ENCODE measurements at regions not wholly inside any gene's neighbourhood (a gene's known extent, or its start where the extent isn't known, plus 50 kb on each side); places are given as distances from the start of the nearest gene placed in this dataset.

GRCh38 chr14:53358166-53358565, 205.0 kb upstream of the DDHD1 start:
- no peak for DNase-seq (ENCODE audit: low read depth in 2 of 2)

DNA sequence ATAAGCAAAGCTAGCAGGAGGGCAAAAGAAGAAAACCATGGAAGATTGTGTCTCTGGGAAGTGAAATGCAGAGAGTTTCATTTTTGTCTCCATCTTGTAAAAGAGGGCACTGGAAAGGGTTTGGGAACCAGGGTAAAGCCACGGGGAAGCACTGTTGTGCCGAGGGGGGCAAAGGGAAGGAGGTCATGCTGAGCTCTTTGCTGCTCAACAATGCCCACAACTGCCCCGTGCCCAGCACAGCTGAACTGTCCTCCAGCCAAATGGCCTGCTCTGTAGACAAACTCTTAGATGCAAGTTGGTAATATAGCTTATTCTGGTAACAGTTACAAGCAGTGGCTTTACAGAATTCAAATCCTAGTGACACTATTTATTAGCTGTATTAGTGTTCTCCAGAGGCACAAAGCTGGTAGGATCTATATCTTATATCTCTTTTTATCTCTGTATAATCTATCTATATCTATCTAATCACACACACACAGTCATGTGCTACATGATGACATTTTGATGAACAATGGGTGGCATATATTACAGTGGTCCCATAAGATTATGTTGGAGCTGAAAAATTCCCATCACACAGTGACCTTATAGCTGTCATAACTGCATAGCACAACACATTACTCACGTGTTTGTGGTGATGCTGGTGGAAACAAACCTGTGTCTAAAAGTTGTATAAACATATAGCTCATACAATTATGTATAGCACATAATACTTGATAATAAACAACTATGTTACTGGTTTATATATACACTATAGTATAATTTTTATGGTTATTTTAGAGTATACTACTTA, 203.4 kb upstream of the DDHD1 start:
- DNase-seq (ENCODE audit: low read depth in 2 of 2), result no peak

DNA sequence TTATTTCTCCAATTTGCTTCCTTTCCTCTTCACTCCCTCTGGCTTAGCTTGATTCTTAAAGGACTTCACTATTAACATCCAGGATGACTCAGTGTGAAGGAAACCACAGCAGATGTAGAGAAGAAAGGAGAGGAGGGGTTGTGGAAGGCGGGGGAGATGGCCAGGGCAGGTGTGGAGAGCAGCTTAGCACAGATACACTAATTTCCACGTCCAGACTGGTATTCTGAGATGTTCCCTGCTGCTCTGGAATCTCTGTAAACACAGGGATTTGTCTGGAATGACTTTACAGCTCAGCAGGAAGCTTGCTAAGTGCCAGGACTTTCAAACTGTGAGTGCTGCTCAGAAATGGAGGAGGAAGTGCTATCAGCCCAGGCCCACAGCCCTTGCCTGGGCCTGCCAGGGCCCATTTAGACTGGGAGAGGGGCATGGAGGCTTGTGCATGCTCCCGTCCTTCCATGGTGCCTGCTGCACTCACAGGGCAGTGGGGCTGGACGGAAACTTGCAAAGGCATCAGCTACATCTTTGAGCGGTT, 202.5 kb upstream of the DDHD1 start:
- DNase-seq (ENCODE audit: low read depth in 2 of 2), result no peak

DNA sequence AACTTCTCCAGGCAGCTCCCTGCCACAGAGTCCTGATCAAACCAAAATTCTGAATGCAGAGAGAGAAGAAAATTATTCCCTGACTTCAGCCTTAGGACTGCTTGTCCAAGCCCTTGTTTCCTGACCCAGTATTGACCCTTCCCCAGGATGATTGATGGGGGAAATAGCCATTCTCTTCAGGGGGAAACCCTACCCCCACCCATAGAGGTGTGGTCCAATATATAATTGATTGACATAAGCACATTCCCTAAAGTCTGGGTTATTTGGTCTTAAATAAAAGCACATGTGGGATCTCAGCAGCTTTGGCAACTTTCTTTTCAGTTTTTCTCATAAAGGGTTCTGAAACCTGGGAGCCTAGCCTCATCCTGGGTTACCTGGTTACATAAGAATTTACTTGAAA, 201.2 kb upstream of the DDHD1 start:
- no peak for DNase-seq (ENCODE audit: low read depth in 2 of 2)

GRCh38 chr14:53350866-53351265, 197.7 kb upstream of the DDHD1 start:
- DNase-seq (ENCODE audit: low read depth in 2 of 2), result no peak

- no peak for DNase-seq (ENCODE audit: low read depth in 2 of 2)
Measured at GRCh38 chr14:53350429-53350828, 197.3 kb upstream of the DDHD1 start.

GRCh38 chr14:53346988-53347387, 193.9 kb upstream of the DDHD1 start:
- DNase-seq (ENCODE audit: low read depth in 2 of 2), result no peak

GRCh38 chr14:53341324-53341723, 188.2 kb upstream of the DDHD1 start:
- DNase-seq (ENCODE audit: low read depth in 2 of 2), result no peak

DNA sequence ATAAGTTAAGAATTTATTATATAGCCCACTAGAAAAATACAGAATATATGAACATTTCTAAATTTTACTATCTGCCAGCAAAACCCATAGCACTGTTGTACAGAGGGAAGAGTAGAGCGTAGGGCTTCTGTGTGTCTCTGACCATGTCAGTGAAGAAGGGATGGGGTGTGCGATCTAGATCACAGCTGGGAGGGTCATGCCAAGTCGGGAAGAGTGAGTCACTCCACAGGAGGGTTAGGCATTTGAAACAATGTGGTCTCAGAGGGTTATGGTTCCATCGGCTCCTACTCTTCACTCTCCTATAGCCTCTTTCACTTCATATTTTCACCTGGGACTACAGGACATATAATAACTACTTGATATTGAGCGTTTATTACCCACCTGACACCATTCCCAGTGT, 185.1 kb upstream of the DDHD1 start:
- DNase-seq (ENCODE audit: low read depth in 2 of 2), result no peak

DNA sequence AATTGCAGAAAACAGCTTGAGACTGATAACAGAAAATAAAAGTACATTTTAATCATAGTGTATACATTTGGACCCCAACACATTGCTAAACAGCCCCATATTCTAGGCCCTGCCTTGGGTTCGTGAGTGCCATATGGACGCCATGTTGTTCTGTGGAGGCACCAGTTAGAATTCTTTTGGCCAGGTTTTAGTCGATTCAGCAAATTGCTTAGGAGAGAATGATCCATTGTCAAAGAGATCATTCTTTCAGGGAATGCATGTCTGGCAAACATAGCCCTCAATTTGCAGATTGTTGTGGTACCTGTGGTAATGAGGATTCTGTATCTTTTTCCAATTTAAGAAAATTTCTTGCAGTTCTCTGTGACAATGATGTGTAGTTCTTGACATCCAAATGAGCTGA, 183.6 kb upstream of the DDHD1 start:
- DNase-seq (ENCODE audit: low read depth in 2 of 2), result no peak

GRCh38 chr14:53333809-53334208, 180.7 kb upstream of the DDHD1 start:
- DNase-seq (ENCODE audit: low read depth in 2 of 2), result no peak

GRCh38 chr14:53331921-53332320, 178.8 kb upstream of the DDHD1 start:
- DNase-seq (ENCODE audit: low read depth in 2 of 2), result no peak

GRCh38 chr14:53331247-53331646, 178.1 kb upstream of the DDHD1 start:
- no peak for DNase-seq (ENCODE audit: low read depth in 2 of 2)

GRCh38 chr14:53330441-53330840, 177.3 kb upstream of the DDHD1 start:
- no peak for DNase-seq (ENCODE audit: low read depth in 2 of 2)

DNA sequence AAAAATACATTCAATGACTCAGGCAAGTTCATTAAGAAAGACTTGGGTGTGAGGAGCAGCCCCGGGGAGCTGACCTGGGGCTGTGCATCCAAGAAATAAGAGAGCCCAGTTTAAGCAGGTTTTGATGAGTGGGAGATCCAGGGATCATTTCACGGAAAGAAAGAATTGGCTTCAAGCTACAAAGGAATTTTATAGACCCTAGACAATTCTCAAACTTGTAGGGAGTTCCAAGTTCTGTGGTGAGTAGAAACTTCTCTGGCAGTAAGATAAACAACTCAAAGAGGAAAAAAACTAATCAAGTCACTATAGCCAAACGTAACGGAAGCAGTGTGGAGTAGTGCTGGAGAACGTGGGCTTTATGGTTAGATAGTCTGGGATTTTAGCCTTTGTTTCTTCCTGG, 175.7 kb upstream of the DDHD1 start:
- DNase-seq (ENCODE audit: low read depth in 2 of 2), result no peak

GRCh38 chr14:53327716-53328115, 174.6 kb upstream of the DDHD1 start:
- DNase-seq (ENCODE audit: low read depth in 2 of 2), result no peak

DNA sequence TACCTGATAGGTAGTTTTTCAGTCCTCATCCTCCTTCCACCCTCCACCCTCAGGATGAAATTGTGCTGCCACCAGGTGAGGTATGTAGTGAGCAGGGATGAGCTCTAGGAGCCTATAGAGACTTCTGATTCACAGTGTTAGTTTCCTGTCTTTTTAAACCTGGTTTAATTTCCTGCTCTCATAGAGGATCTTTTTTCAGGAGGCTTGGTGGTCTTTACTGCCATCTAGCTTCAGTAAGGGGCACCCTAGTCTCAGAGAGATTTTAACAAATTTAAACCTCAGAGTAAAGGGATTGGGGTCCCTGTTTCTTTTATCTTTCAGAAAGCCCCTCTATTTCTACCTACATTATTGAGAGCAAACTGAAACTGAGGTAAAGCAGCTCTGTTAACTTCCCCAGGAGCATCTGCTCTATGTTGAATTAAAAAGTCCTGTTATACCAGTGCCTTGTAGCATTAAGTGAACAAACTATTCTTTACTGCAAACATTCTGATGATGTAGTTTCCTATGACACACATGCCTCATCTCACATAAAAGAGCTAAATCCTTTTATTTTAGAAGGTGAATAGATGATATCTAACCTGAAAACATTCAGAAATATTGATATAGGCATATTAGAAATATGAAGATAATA, 172.2 kb upstream of the DDHD1 start:
- no peak for DNase-seq (ENCODE audit: low read depth in 2 of 2)

DNA sequence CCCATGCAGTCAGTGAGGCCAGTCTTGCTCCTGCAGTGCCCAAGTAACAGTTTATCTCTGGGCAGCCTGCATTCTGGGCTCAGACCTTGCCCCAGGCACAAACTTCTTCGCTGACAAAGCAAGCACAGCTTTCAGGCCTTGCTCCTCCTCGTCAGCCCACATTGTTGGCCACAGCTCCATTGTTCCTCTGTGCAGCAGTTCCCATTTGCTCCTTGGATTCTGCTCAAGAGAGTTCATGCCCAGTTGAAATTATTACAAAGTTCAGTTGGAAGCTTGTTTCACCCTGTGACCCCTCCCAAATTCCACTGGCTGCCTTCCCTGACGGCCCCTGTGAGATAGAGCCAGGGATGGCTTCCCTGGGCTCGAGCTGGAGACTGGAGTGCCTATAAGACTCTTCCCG, 163.4 kb upstream of the DDHD1 start:
- DNase-seq (ENCODE audit: low read depth in 2 of 2), result no peak

- no peak for DNase-seq (ENCODE audit: low read depth in 2 of 2)
Measured at GRCh38 chr14:53310412-53310811, 157.3 kb upstream of the DDHD1 start.

DNA sequence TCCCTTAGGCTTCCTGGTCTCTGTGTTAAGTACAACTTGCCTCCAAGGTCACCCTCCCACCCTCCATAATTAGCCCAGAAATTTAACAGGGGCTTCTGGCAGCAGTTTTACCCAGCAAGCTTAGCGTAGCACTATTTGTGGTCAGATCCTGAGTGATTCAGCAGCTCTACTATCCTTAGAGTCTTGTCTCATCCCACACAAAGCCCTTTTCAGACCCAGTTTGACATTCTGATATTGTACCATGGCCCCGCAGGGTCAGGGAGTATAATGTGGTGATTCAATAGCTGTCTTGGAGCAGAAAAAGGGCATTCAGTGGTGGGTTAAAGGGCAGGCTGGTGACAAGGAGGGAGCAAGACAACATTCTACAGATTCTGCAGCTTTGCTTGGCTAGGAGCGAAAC, 153.8 kb upstream of the DDHD1 start:
- no peak for DNase-seq (ENCODE audit: low read depth in 2 of 2)

- DNase-seq (ENCODE audit: low read depth in 2 of 2), result no peak
Measured at GRCh38 chr14:53306267-53306721, 153.2 kb upstream of the DDHD1 start.

DNA sequence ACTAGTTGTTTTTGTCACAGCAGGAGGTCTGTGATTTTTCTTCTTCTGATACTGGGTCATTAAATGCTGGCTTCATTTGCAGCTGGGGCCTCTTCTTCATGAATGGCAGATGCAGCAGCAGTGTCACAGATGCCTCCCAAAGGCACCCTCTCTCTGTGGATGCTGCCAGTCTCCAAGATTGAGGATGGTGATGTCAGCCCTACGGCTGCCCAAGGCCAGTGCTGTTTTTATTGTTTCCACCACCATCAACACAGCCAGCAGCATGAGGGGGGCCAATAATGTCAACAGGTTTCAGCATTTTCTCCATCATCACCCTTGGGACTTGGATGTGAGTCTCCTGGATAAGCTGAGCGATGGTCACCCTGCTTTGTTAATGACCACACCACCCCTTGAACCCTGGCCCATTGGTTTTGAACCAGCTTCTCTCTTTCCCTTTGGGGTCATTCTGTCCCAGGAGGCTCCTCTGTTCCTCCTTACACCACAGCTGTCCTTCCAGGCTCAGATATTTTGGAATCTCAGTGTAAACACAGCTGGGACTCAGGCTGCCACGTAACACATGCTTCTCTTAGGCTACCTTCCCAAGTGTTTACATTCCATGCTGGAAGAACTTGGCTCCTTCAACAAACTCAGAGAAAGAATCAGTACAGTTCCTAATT, 151.7 kb upstream of the DDHD1 start:
- DNase-seq (ENCODE audit: low read depth in 2 of 2), result no peak
